Osteoblast (primary cell): ENCODE measurements at regions not wholly inside any gene's neighbourhood (a gene's known extent, or its start where the extent isn't known, plus 50 kb on each side); places are given as distances from the start of the nearest gene placed in this dataset.
A peak's percentile ranks its signal among the peaks of the same experiment; 100 is the strongest.

Experiments
- DNase-seq: peaks from one replicate; pipeline ENCODE4 v3.0.0; 2011; ENCODE audit warnings: low spot score, mixed read lengths; ENCODE audit not compliant: insufficient read length; ENCODE audit errors: missing footprints
- H2AFZ ChIP-seq: 2 replicates; pipeline ENCODE4 v1.6.0; 2011; ENCODE audit warnings: mild to moderate bottlenecking, low read length
- H3K27ac ChIP-seq: 2 replicates; pipeline ENCODE4 v1.5.1; 2011; ENCODE audit warnings: mild to moderate bottlenecking, low read depth, low read length, moderate library complexity
- H3K27me3 ChIP-seq: 2 replicates; pipeline ENCODE4 v1.6.0; 2012; ENCODE audit warnings: mild to moderate bottlenecking, control low read depth, inconsistent platforms, low read length, moderate library complexity; ENCODE audit not compliant: insufficient read depth
- H3K36me3 ChIP-seq: 2 replicates; pipeline ENCODE4 v1.5.1; 2011; ENCODE audit warnings: mild to moderate bottlenecking, low read length, control low read depth, moderate library complexity; ENCODE audit not compliant: insufficient read depth
- H3K4me1 ChIP-seq: 2 replicates; pipeline ENCODE4 v1.5.1; 2011; ENCODE audit warnings: mild to moderate bottlenecking, low read length, control low read depth, moderate library complexity; ENCODE audit not compliant: insufficient read depth
- H3K4me2 ChIP-seq: 2 replicates; pipeline ENCODE4 v1.6.0; 2011; ENCODE audit warnings: mild to moderate bottlenecking, low read length; ENCODE audit not compliant: insufficient read depth
- H3K4me3 ChIP-seq: fragments of 200-600 bp; sonication (generic); 3 replicates; pipeline ENCODE4 v1.5.1; 2012; ENCODE audit warnings: mild to moderate bottlenecking, low read length, inconsistent platforms; ENCODE audit not compliant: insufficient read depth
- H3K79me2 ChIP-seq: 2 replicates; pipeline ENCODE4 v1.6.0; 2012; ENCODE audit warnings: mild to moderate bottlenecking, low read length, control low read depth, inconsistent platforms; ENCODE audit not compliant: insufficient read depth
- H3K9me3 ChIP-seq: 2 replicates; pipeline ENCODE4 v1.5.1; 2011; ENCODE audit warnings: low read depth, low read length, control low read depth
- H4K20me1 ChIP-seq: 2 replicates; pipeline ENCODE4 v1.6.0; 2012; ENCODE audit warnings: mild to moderate bottlenecking, low read length, control low read depth; ENCODE audit not compliant: insufficient read depth
- TF ChIP-seq, protein P1 (sequence below): IDR thresholded peaks from 2 replicates; pipeline ENCODE4 v1.5.1; 2011; ENCODE audit warnings: mild to moderate bottlenecking, low read depth, low read length, moderate library complexity; ENCODE audit errors: extremely low read depth

DNA sequence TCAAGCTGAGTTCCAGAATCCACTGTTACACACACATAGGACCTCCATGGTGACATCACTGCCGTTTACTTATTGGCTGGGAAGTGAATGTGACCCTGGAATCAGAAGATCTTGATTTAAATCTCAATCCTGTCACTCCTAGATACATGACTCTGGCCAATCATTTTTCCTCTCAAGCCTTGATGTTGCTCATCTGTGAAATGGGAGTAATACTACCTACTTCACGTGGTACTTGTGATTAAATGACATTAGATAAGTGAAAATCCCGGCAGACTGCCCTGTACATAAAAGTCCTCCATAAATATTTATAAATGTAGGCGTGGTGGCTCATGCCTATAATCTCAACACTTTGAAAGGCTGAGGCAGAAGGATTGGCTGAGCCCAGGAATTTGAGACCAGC, 88.0 kb upstream of the SVIL start:
- Histone ChIP-seq H3K4me1 (peaks cover 9% of the 10 kb centered on the region), H3K36me3 (no peaks in the 10 kb centered on the region), H3K27me3 (no peaks in the 10 kb centered on the region), H3K9me3 (peaks cover 2% of the 10 kb centered on the region), H3K4me3 (no peak overlapping the region), H3K79me2 (peaks cover 55% of the 10 kb centered on the region), H3K27ac (no peak overlapping the region), H4K20me1 (peaks cover 4% of the 10 kb centered on the region), H2AFZ (no peak overlapping the region), H3K4me2 (no peak overlapping the region)
- DNase-seq, result no peak
- TF ChIP-seq, protein P1, sequence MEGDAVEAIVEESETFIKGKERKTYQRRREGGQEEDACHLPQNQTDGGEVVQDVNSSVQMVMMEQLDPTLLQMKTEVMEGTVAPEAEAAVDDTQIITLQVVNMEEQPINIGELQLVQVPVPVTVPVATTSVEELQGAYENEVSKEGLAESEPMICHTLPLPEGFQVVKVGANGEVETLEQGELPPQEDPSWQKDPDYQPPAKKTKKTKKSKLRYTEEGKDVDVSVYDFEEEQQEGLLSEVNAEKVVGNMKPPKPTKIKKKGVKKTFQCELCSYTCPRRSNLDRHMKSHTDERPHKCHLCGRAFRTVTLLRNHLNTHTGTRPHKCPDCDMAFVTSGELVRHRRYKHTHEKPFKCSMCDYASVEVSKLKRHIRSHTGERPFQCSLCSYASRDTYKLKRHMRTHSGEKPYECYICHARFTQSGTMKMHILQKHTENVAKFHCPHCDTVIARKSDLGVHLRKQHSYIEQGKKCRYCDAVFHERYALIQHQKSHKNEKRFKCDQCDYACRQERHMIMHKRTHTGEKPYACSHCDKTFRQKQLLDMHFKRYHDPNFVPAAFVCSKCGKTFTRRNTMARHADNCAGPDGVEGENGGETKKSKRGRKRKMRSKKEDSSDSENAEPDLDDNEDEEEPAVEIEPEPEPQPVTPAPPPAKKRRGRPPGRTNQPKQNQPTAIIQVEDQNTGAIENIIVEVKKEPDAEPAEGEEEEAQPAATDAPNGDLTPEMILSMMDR, result no peak

- peaks cover 2% of the 10 kb centered on the region for H3K9me3 ChIP-seq
- no peak overlapping the region for H3K27ac ChIP-seq
- H3K4me1 ChIP-seq, result peaks cover 11% of the 10 kb centered on the region
- H4K20me1 ChIP-seq, result peaks cover under 1% of the 10 kb centered on the region
- H2AFZ ChIP-seq, result no peak overlapping the region
- peaks cover 44% of the 10 kb centered on the region for H3K79me2 ChIP-seq
- H3K27me3 ChIP-seq, result no peaks in the 10 kb centered on the region
- H3K4me2 ChIP-seq, result no peak overlapping the region
- H3K36me3 ChIP-seq, result no peaks in the 10 kb centered on the region
- TF ChIP-seq, protein P1, result no peak
- no peak overlapping the region for H3K4me3 ChIP-seq
- no peak for DNase-seq
Measured at GRCh38 chr10:29720149-29720548, 85.4 kb upstream of the SVIL start.

- H3K9me3 ChIP-seq, result peaks cover 2% of the 10 kb centered on the region
- H2AFZ ChIP-seq, result no peak overlapping the region
- H3K27me3 ChIP-seq, result no peaks in the 10 kb centered on the region
- no peaks in the 10 kb centered on the region for H3K36me3 ChIP-seq
- no peak overlapping the region for H3K4me3 ChIP-seq
- H3K27ac ChIP-seq, result peak overlapping the region; percentile 16
- H3K79me2 ChIP-seq, result peaks cover 43% of the 10 kb centered on the region
- no peak overlapping the region for H3K4me2 ChIP-seq
- peaks cover 17% of the 10 kb centered on the region for H3K4me1 ChIP-seq
- no peaks in the 10 kb centered on the region for H4K20me1 ChIP-seq
- DNase-seq, result no peak
- TF ChIP-seq, protein P1, result no peak
Measured at GRCh38 chr10:29719281-29719675, 84.5 kb upstream of the SVIL start.

DNA sequence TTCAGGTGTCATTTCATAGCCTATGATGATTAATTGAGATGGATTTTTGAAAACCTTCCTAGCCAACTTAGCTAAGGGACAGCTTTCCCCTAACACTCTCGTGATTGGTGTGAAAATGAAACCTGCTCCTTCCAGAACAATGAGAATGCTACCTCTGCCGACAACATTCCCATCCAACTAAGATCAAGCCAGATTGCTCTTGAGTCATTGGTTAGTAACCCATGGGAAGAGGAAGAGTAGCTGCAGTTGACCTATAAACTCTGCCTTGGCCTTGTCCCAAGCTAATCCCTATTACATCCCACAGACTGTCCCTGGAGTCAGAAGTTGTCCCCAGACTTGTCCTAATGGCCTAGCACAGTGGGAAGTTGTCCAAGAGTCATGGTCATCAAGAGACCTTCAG, 80.5 kb upstream of the SVIL start:
- H3K27ac ChIP-seq, result no peak overlapping the region
- H3K79me2 ChIP-seq, result peaks cover 19% of the 10 kb centered on the region
- no peak for DNase-seq
- peaks cover 2% of the 10 kb centered on the region for H3K9me3 ChIP-seq
- H3K27me3 ChIP-seq, result no peaks in the 10 kb centered on the region
- no peak overlapping the region for H3K4me2 ChIP-seq
- no peaks in the 10 kb centered on the region for H3K36me3 ChIP-seq
- TF ChIP-seq, protein P1, result no peak
- H4K20me1 ChIP-seq, result no peaks in the 10 kb centered on the region
- no peak overlapping the region for H3K4me3 ChIP-seq
- peaks cover 30% of the 10 kb centered on the region for H3K4me1 ChIP-seq
- no peak overlapping the region for H2AFZ ChIP-seq
